HG02840 (cell line): ENCODE measurements at regions not wholly inside any gene's neighbourhood (a gene's known extent, or its start where the extent isn't known, plus 50 kb on each side); places are given as distances from the start of the nearest gene placed in this dataset.
"Not testable (repeated sequence)": the region's sequence is repeated elsewhere in the genome, so short reads cannot be mapped to it uniquely, and the experiment has no call there.

Experiments used
- ATAC-seq: cut with Tn5 transposase; IDR thresholded peaks from one replicate; pipeline ENCODE4 v1.9.1; 2021; ENCODE audit warnings: mild to moderate bottlenecking, moderate library complexity, moderate number of reproducible peaks; ENCODE audit not compliant: unreplicated experiment, low FRiP score

DNA sequence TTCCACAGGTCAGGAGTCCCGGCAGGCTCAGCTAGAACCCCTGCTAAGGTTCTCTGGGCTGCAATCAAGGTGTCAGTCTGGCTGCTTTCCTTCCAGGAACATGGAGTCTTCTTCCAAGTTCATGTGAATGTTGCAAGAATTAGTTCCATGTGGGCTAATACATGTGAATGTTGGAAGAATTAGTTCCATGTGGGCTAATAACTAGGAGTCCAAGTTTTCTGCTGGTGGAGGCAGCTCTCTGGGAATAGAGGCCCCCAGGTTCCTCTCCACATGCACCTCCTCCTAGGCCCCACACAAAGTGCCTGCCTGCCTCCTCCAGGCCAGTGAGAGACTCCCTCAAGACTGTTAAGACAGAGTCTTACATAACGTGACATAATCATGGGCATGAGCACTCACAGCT is 140.8 kb upstream of the SLC35G4 start:
- no peak for ATAC-seq

GRCh38 chr18:11468120-11468519 is 141.3 kb upstream of the SLC35G4 start:
- no peak for ATAC-seq

- ATAC-seq, result no peak
These were observed 141.8 kb upstream of the SLC35G4 start for GRCh38 chr18:11467611-11468010.

- no peak for ATAC-seq
These were observed 145.3 kb upstream of the SLC35G4 start for GRCh38 chr18:11464129-11464528.

GRCh38 chr18:11458447-11458846 is 150.9 kb upstream of the SLC35G4 start:
- ATAC-seq, result no peak

GRCh38 chr18:11457853-11458252 is 151.5 kb upstream of the SLC35G4 start:
- not testable (repeated sequence) for ATAC-seq

DNA sequence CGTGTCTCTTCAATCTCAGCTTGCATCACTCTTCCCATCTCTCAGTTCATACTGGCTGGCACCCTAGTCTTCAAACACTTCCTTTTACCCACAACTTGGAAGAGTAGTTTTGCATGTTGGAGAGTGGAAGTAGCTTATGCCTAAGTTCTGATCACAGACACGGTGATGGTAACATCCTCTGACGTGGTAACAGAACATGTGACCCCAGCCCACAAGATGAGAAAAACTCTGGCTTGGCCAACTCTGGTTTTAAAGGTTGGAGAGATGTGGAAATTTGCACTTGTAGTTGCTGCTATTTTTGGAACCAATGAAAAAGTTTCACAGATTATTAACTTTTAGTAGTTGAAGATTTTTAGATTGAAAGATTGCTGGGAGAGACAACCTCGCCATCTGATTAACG is 155.4 kb upstream of the SLC35G4 start:
- ATAC-seq, result no peak

- ATAC-seq, result not testable (repeated sequence)
These were observed 165.2 kb upstream of the SLC35G4 start for GRCh38 chr18:11444169-11444568.

DNA sequence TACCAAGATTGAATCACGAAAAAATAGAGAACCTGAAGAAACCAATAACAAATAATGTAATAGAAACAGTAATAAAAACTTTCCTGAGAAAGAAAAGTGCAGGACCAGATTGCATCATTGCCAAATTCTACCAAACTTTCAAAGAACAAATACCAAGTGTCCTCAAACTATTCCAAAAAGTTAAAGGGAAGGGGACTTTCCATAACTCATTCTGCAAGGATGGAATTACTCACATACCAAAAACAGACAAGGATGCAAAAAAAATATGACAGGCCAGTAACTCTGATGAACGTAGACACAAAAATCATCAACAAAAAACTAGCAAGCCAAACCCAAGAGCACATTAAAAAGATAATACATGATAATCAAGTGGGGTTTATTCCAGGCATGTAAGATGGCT is 172.3 kb upstream of the SLC35G4 start:
- no peak for ATAC-seq

GRCh38 chr18:11432360-11432811 is 177.0 kb upstream of the SLC35G4 start:
- no peak for ATAC-seq

DNA sequence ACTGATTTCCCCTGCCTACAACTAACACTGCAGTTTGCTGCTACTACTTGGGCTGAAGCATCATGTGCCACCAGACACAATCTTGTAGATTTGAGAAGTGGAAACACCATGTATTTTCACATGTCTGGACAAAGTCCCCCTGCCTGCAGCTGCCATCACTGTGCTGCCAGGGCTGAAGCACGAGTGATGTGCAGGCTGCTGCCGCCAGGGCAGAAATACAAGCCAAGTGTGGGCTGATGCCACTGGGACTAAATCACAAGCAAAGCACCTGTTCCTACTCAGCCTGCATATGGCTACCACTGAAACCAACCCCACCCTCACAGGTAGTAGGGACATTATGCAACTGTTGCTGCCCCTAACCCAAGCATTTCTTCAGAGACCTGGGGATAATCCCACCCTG is 179.5 kb upstream of the SLC35G4 start:
- ATAC-seq, result no peak

DNA sequence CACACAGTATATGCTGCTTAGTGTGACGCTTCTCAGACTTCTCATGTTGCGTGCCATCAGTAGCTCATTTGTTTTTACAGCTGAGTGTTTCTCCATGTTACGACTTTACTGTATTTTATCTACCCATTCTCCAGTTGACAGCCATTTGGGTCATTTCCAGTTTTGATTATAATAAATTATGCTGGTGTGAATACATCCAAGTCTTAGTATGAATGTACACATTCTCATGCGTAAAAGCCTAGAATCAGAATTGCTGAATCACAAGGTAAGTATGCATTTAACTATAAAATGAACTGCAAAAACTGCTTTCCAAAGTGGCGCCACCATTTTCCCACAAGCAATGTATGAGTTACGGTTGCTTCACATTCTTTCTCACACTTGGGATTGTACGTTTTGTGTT is 184.2 kb upstream of the SLC35G4 start:
- ATAC-seq, result no peak

DNA sequence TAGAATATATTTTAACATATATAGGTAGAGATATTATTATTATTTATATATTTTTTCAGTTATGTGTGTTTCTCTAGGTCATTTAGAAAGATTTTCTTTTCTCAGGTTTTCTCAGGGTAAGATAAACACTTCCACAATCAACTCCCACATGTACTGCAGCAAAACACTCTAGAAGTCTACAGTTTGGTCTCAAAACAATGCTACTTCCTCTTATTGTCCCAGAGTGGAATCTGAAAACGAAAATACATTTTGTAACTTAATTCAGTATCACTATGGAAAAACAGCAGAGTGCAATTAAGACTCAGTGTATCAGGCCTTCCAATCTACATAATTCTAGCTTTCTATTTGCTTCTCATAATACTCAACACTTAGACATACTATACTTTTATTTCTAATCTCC is 190.1 kb upstream of the SLC35G4 start:
- ATAC-seq, result no peak

DNA sequence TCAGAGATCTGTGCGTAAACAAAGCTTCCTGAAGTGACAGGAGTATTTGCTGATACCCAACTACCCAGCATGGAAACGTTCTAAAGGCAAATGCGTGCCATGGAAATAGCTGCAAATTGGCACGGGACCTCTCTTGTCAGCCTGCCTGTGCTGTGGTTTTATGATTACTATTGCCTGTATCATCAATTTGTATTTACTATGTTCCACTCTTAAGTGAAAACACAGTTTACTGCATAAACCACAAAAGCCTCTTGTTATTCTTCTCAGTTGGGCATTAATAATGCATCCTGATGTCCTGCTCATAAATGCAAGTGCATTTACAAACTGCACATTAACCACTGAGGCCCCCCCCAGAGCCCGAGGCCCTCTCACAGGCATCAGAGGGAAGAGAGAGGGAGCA is 196.6 kb upstream of the SLC35G4 start:
- no peak for ATAC-seq

DNA sequence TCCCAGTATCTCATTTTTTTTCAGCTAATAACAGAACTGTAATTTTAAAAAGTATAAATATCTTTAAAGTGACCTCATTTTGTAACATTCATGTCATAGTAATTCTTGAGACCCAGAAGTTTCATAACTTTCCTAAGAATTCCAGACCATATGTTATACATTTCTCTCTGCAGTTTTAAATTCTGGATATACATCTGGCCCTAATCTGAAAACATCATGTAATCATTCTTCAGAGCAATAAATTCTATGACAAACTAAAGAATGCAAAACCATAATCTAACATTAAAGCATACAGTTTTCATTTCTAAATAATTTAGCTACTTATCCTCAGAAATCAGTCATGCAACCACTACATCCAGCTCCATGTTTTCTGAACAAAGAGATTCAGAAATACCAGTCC is 198.3 kb upstream of the SLC35G4 start:
- ATAC-seq, result no peak

DNA sequence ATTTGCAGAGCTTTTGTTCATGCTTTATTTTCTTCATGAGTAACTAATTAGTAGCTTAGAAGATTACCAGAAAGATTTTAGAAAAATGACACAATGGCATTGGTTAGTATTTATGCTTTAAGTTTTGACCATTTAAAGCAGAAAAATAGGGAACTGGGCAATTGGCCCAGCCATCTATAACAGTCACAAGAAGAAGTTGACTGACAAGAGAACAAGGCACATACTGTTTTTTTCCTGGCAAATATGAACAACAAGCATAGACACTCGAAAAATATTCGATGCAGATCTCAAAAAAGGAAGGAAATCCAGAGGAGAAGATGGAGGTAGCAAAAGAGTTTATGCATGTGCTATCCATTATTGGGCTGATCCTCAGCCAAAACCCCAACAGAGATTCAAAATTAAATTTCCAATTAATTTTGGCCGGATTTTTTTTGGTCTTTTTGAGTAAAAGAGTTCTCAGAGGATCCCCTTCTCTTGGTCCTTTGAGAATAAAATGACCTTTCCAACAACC is 200.8 kb upstream of the SLC35G4 start:
- no peak for ATAC-seq

DNA sequence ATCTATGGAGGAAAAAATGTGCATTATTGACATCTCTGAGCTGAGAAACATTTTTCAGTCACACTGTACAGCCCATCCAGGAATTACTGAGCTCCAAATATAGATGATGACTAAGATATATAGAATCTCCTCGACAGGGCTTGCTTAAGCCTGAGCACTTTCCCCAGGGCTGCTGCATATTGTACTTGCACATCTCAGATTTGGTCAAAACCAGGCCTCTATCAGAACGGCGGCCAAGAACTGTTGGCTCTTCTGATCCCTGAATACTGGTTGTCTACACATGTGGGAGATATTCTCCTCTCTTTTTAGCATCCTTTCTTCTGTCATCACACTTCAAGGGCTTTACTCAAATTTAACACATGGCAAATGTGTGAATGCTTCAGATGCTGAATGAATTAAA is 201.5 kb upstream of the SLC35G4 start:
- no peak for ATAC-seq

- ATAC-seq, result no peak
These were observed 203.6 kb upstream of the SLC35G4 start for GRCh38 chr18:11405804-11406203.

DNA sequence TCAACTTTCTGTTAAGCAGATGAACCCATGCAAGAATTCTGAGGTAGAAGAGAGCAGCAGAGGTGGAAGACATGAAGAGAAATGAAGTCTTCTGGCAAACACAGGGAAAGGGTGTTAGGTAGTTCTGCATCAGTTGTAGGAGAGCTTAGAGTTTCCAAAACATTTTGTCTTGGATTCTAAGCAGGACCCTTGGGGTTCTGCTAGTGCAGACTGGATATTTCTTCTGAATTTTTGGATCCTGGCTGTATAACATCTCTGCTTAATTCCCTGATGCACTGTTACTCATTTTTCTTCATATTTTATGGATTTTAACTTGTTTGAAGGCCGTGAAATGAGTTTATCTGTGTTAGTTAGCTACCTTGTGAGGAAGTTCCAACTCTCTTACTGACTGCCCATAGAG is 208.7 kb upstream of the SLC35G4 start:
- ATAC-seq, result no peak

- ATAC-seq, result no peak
These were observed 210.8 kb upstream of the SLC35G4 start for GRCh38 chr18:11398625-11399024.

DNA sequence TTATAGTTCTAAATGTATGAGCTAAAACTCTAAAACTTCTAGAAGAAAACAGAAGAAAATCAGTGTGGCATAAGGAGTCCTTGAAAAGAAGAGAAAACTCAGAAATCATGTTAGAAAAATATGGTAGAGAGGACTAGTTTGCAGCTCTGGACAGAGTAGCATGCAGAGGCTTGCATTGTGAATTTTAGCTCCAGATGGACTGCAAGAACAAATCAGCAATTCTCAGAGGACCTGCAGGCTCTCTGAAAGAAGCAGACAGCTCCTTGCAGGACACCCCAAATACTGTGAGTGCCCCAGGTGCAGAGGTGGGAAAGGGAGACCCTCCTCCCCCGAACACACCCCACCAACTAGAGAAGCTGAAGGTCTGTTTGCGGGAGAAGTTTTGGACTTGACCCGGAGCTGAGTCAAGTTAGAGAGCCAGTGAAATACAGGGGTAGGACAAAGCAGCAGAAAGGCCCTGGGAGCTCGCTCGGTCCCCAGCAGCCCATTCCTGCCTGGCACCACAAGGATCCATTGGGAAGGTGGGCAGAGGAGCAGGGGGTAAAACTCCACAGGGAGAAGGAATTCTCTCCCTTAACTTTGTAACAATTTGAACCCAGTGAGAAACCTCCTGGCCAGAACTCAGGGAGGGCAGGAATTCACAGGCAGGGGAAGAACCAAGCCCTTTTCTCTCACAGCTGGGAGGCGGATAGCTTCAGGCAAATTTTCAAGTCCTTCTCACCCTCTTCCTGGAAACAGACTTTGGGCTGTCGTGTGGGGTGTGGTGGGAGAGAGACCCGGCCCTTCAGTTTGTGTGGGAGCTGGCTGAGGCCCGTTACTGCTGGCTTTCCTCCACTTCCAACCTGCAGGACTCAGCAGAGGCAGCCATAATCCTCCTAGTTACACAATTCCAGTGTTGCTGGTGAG is 216.2 kb upstream of the SLC35G4 start:
- ATAC-seq, result no peak

DNA sequence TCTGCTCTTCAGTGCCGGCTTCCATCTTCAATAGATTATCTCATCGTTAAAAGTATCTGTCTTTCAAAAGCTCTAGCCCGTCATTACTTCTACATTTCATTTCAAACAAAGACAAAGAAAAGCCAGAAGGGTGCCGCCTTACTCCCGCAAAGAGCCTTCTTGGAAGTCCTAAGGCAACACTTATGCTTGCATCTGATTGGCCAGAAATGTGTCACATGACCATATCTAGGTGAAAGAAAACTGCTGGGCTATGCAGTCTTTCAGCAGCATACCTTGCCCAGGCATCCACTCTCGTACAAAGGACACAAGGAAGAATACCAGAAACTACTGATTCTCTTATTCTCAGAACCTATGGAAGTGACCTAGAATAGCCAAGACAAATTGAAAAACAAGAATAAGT is 217.1 kb upstream of the SLC35G4 start:
- ATAC-seq, result no peak
